ENCODE measurements at regions not wholly inside any gene's neighbourhood (a gene's known extent, or its start where the extent isn't known, plus 50 kb on each side); places are given as distances from the start of the nearest gene placed in this dataset.

DNA sequence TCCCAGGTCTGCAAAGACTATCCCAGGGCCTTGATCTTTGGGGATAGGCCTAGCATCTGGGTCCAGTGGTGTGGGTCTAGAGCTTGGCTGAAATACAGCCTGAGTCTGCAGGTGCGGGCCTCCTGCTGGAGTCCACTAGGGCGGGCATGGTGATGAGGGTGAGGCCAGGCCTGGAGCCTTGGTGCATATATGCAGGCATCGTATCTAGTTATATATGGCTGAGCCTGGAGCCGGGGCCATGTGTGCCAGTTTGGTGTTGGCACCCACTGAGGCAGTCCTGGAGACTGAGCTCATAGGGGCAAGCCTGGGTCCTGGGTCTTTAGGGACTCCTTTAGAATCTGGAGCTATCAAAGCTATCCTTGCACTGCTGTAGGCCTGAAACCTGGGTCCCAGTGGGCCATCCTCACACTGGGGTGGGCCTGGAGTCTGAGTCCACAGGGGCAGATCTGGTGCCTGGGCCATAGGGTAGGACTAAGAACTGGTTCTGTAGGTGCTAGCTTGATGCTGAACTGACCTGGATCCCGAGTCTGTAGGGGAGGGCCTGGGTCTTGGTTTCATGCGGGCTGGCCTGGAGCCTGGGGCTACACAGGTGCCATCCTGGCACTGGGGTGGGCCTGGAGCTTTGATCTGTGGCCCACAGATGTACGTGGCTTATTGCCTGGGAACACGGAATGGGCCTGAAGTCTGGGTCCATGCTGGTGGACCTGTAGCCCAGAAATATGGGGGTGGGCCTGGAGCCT lies 346.5 kb upstream of the MEF2C start:
- no peak overlapping the region for H3K4me3 ChIP-seq (ENCODE audit: control insufficient read depth, low read depth, low read length)
- no peak for DNase-seq (ENCODE audit: low read depth)
- TF ChIP-seq, protein P1, sequence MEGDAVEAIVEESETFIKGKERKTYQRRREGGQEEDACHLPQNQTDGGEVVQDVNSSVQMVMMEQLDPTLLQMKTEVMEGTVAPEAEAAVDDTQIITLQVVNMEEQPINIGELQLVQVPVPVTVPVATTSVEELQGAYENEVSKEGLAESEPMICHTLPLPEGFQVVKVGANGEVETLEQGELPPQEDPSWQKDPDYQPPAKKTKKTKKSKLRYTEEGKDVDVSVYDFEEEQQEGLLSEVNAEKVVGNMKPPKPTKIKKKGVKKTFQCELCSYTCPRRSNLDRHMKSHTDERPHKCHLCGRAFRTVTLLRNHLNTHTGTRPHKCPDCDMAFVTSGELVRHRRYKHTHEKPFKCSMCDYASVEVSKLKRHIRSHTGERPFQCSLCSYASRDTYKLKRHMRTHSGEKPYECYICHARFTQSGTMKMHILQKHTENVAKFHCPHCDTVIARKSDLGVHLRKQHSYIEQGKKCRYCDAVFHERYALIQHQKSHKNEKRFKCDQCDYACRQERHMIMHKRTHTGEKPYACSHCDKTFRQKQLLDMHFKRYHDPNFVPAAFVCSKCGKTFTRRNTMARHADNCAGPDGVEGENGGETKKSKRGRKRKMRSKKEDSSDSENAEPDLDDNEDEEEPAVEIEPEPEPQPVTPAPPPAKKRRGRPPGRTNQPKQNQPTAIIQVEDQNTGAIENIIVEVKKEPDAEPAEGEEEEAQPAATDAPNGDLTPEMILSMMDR (IDR thresholded peaks at IDR 0.05; ENCODE audit: control insufficient read depth, insufficient read depth, low read depth, low read length, missing control alignments), result no peak

DNA sequence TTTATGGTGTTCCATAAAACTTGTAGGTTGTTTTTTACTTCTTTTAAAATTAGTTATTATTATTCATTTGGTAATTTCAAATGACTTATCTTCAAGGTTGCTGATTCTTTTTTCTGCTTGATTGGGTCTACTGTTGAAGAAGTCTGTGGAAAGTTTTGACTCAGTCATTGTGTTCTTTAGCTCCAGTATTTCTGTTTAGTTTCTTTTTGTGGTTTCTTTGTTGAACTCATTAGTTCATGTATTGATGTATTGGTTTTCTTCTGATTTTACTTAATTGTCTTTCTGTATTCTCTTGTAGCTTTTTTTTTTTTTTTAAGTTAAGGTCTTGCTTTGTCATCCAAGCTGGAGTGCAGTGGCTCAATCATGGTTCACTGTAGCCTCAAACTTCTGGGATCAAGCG lies 345.4 kb upstream of the MEF2C start:
- TF ChIP-seq, protein P1 (IDR thresholded peaks at IDR 0.05; ENCODE audit: control insufficient read depth, insufficient read depth, low read depth, low read length, missing control alignments), result no peak
- no peak for DNase-seq (ENCODE audit: low read depth)
- no peak overlapping the region for H3K4me3 ChIP-seq (ENCODE audit: control insufficient read depth, low read depth, low read length)

DNA sequence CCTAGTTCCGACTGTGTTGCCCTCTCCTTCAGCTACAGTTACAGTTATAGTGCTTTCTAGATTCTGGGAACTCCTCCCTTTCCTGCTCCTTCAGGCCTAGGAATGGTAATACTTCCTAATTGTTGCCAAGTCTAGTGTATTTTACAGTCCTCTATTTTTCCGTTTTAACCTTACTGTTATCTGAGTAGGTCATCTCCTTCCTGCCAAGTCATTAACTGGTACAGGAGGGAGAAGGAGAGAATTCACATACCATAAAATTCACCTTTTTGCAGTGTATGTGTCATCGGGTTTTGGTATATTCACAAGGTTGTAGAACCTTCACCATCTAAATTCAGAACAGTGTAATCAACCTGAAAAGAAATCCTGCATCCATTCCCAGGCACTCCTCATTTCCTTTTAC lies 335.4 kb upstream of the MEF2C start:
- DNase-seq (ENCODE audit: low read depth), result no peak
- H3K4me3 ChIP-seq (ENCODE audit: control insufficient read depth, low read depth, low read length), result no peak overlapping the region
- TF ChIP-seq, protein P1 (IDR thresholded peaks at IDR 0.05; ENCODE audit: control insufficient read depth, insufficient read depth, low read depth, low read length, missing control alignments), result no peak

DNA sequence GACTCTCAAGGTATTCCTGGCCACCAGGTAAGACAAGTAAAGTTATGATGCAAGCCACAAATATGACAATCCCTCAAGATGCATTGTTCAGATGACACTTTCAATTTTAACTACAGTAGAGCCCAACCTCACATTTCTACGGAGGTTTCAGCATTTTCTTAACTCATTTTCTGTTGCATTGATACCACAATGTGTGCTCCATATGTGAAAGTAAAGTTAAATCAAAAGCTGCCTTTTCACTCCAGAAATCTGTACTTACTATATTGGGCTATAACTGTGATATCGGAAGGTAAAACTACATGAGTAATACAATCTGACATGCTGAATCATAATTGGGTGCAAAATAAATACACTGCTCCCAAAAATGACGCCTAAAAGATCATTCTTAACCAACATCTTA lies 333.6 kb upstream of the MEF2C start:
- H3K4me3 ChIP-seq (ENCODE audit: control insufficient read depth, low read depth, low read length), result no peak overlapping the region
- no peak for DNase-seq (ENCODE audit: low read depth)
- TF ChIP-seq, protein P1 (IDR thresholded peaks at IDR 0.05; ENCODE audit: control insufficient read depth, insufficient read depth, low read depth, low read length, missing control alignments), result no peak

DNA sequence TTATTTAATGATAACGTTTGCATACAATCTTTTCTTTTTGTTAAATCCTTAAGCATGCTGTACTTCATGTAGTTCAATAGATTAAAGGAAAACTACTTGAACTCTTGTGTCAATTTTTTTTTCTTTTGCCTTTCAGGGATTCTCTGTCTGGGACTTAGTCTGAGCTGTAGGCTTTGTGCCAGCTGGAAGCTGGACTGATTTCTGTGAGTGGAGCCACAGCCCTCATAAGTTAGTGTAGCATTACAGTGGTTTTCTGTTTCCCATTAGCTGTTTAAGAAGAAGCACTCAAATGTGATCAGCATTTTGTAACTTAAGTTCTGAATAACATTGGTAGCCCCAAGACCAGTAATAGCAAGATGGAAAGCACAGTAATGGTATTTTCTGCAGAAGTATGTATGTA lies 330.6 kb upstream of the MEF2C start:
- peak; percentile 50 for DNase-seq (ENCODE audit: low read depth)
- TF ChIP-seq, protein P1 (IDR thresholded peaks at IDR 0.05; ENCODE audit: control insufficient read depth, insufficient read depth, low read depth, low read length, missing control alignments), result no peak
- H3K4me3 ChIP-seq (ENCODE audit: control insufficient read depth, low read depth, low read length), result no peak overlapping the region

DNA sequence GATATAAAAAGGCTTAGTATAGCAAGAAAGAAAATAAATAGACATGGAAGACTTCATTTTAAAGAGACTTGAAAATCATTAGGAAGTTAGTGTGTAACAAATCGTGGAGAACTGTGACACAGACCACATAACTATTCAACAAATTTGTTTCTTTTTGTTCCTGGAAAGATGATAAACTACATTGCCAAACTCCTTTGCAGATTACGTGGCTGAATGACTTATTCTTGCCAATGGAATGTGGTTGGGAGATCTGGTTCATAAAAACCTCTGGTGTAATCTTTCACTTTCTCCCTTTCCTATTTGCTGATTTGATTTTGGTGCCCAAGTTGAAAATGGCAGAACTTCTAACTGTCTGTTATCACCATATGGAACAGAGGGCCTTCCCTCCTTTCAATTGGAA lies 328.9 kb upstream of the MEF2C start:
- no peak overlapping the region for H3K4me3 ChIP-seq (ENCODE audit: control insufficient read depth, low read depth, low read length)
- peak; percentile 77 for DNase-seq (ENCODE audit: low read depth)
- TF ChIP-seq, protein P1 (IDR thresholded peaks at IDR 0.05; ENCODE audit: control insufficient read depth, insufficient read depth, low read depth, low read length, missing control alignments), result no peak

Data from AG09309 (cell line).